CD8-positive, alpha-beta memory T cell (primary cell): ENCODE measurements at regions not wholly inside any gene's neighbourhood (a gene's known extent, or its start where the extent isn't known, plus 50 kb on each side); places are given as distances from the start of the nearest gene placed in this dataset.

Source experiments
- CTCF ChIA-PET: fragments of 350-600 bp; sonication (Branson Sonifier 250); formaldehyde crosslinking; loops from one replicate; lab custom pipeline; 2021; ENCODE audit warnings: antibody characterized with exemption; lab: Charles Lee
- POLR2A ChIA-PET: fragments of 350-600 bp; sonication (Branson Sonifier 250); formaldehyde crosslinking; loops from one replicate; lab custom pipeline; 2021; ENCODE audit warnings: antibody characterized with exemption; lab: Charles Lee
- DNase-seq, 5 donors: peaks; one replicate each; pipeline versions ENCODE4 v3.0.0 to v3.0.0-alpha.2; 2020 to 2022; ENCODE audit warnings: mixed read lengths in 1 of 5
- H3K27ac ChIP-seq: one replicate; pipeline ENCODE4 v1.7.0; 2013; ENCODE audit warnings: low read depth, mild to moderate bottlenecking, low read length, moderate library complexity
- H3K27me3 ChIP-seq: 2 replicates; pipeline ENCODE4 v1.7.0; 2013; ENCODE audit warnings: low read length, mild to moderate bottlenecking; ENCODE audit not compliant: insufficient read depth, poor library complexity, severe bottlenecking
- H3K36me3 ChIP-seq: 2 replicates; pipeline ENCODE4 v1.7.0; 2013; ENCODE audit warnings: mild to moderate bottlenecking, low read length, moderate library complexity; ENCODE audit not compliant: insufficient read depth
- H3K4me1 ChIP-seq: 2 replicates; pipeline ENCODE4 v1.7.0; 2013; ENCODE audit warnings: mild to moderate bottlenecking, low read length, moderate library complexity; ENCODE audit not compliant: insufficient read depth
- H3K4me3 ChIP-seq: 2 replicates; pipeline ENCODE4 v1.7.0; 2013; ENCODE audit warnings: mild to moderate bottlenecking, low read length
- H3K9me3 ChIP-seq: 2 replicates; pipeline ENCODE4 v1.7.0; 2013; ENCODE audit warnings: mild to moderate bottlenecking, low read length
- H3K27ac Mint-ChIP-seq, 8 donors: one replicate each; pipeline ENCODE4 v1.8.0; 2020 to 2021; ENCODE audit warnings: mixed read lengths in 8 of 8, mild to moderate bottlenecking in 6 of 8, inconsistent platforms in 3 of 8, moderate library complexity in 3 of 8
- H3K27me3 Mint-ChIP-seq, 2 donors: one replicate each; pipeline ENCODE4 v1.8.0; 2020 to 2021; ENCODE audit warnings: mixed read lengths in 2 of 2, mild to moderate bottlenecking in 1 of 2, moderate library complexity in 1 of 2
- H3K36me3 Mint-ChIP-seq, 3 donors: one replicate each; pipeline ENCODE4 v1.8.0; 2020 to 2021; ENCODE audit warnings: mixed read lengths in 3 of 3, inconsistent platforms in 1 of 3, mild to moderate bottlenecking in 1 of 3
- H3K4me1 Mint-ChIP-seq, 3 donors: one replicate each; pipeline ENCODE4 v1.8.0; 2020 to 2021; ENCODE audit warnings: mixed read lengths in 3 of 3, inconsistent platforms in 1 of 3, mild to moderate bottlenecking in 1 of 3
- H3K4me3 Mint-ChIP-seq, 7 donors: one replicate each; pipeline ENCODE4 v1.8.0; 2020 to 2021; ENCODE audit warnings: mixed read lengths in 7 of 7, mild to moderate bottlenecking in 6 of 7, moderate library complexity in 4 of 7, inconsistent platforms in 2 of 7
- H3K9me3 Mint-ChIP-seq, 5 donors: one replicate each; pipeline ENCODE4 v1.8.0; 2020 to 2022; ENCODE audit warnings: mixed read lengths in 5 of 5, mild to moderate bottlenecking in 3 of 5, moderate library complexity in 2 of 5, inconsistent platforms in 1 of 5

GRCh38 chr12:131456301-131457027, 254.4 kb upstream of the SFSWAP start:
- POLR2A ChIA-PET, result no interaction called here
- Histone ChIP-seq H3K9me3 (no peaks in the 10 kb centered on the region), H3K4me1 (no peaks in the 10 kb centered on the region), H3K4me3 (no peak overlapping the region), H3K27me3 (no peaks in the 10 kb centered on the region), H3K27ac (no peak overlapping the region), H3K36me3 (no peaks in the 10 kb centered on the region)
- Mint-ChIP-seq H3K9me3 (peaks cover 0 to 6% (median 4%) of the 10 kb centered on the region in 5 donors), H3K4me1 (peaks cover 0 to 4% (median 0%) of the 10 kb centered on the region in 3 donors), H3K4me3 (no peak overlapping the region), H3K36me3 (no peaks in the 10 kb centered on the region), H3K27me3 (peaks cover 10 to 44% of the 10 kb centered on the region in 2 donors), H3K27ac (no peak overlapping the region)
- no peak for DNase-seq
- CTCF ChIA-PET, result no interaction called here

GRCh38 chr12:131457028-131457310, 253.9 kb upstream of the SFSWAP start:
- ChIA-PET POLR2A (no interaction called here), CTCF (no interaction called here)
- Histone ChIP-seq H3K4me3 (no peak overlapping the region), H3K27ac (no peak overlapping the region), H3K4me1 (no peaks in the 10 kb centered on the region), H3K27me3 (no peaks in the 10 kb centered on the region), H3K9me3 (no peaks in the 10 kb centered on the region), H3K36me3 (no peaks in the 10 kb centered on the region)
- H3K27ac Mint-ChIP-seq, result no peak overlapping the region
- H3K4me1 Mint-ChIP-seq, result peaks cover 0 to 4% (median 0%) of the 10 kb centered on the region in 3 donors
- no peak overlapping the region for H3K4me3 Mint-ChIP-seq
- no peaks in the 10 kb centered on the region for H3K36me3 Mint-ChIP-seq
- H3K9me3 Mint-ChIP-seq, result peaks cover 0 to 3% (median under 1%) of the 10 kb centered on the region in 5 donors
- peaks cover 10 to 40% of the 10 kb centered on the region in 2 donors for H3K27me3 Mint-ChIP-seq
- no peak for DNase-seq

- POLR2A ChIA-PET, result no interaction called here
- DNase-seq, result peak in 1 of 5 donors; percentile 22
- H3K27me3 ChIP-seq, result no peaks in the 10 kb centered on the region
- CTCF ChIA-PET, result no interaction called here
- H3K27ac ChIP-seq, result no peak overlapping the region
- H3K4me1 Mint-ChIP-seq, result peaks cover 0 to 3% (median 0%) of the 10 kb centered on the region in 3 donors
- H3K9me3 Mint-ChIP-seq, result no peaks in the 10 kb centered on the region
- no peak overlapping the region for H3K4me3 Mint-ChIP-seq
- no peaks in the 10 kb centered on the region for H3K36me3 Mint-ChIP-seq
- no peaks in the 10 kb centered on the region for H3K9me3 ChIP-seq
- H3K27ac Mint-ChIP-seq, result no peak overlapping the region
- H3K4me1 ChIP-seq, result no peaks in the 10 kb centered on the region
- no peaks in the 10 kb centered on the region for H3K36me3 ChIP-seq
- H3K27me3 Mint-ChIP-seq, result peaks cover 7 to 38% of the 10 kb centered on the region in 2 donors
- no peak overlapping the region for H3K4me3 ChIP-seq
Measured at GRCh38 chr12:131457331-131458047, 253.4 kb upstream of the SFSWAP start.

- Mint-ChIP-seq H3K36me3 (no peaks in the 10 kb centered on the region), H3K4me3 (no peak overlapping the region), H3K4me1 (no peaks in the 10 kb centered on the region), H3K27me3 (peaks cover 7 to 36% of the 10 kb centered on the region in 2 donors), H3K27ac (no peak overlapping the region), H3K9me3 (no peaks in the 10 kb centered on the region)
- Histone ChIP-seq H3K4me3 (no peak overlapping the region), H3K9me3 (no peaks in the 10 kb centered on the region), H3K4me1 (no peaks in the 10 kb centered on the region), H3K27me3 (no peaks in the 10 kb centered on the region), H3K27ac (no peak overlapping the region), H3K36me3 (no peaks in the 10 kb centered on the region)
- POLR2A ChIA-PET, result no interaction called here
- CTCF ChIA-PET, result no interaction called here
- DNase-seq, result no peak
Measured at GRCh38 chr12:131458048-131458374, 252.9 kb upstream of the SFSWAP start.

- DNase-seq, result peak in 1 of 5 donors; percentile 26
- H3K36me3 Mint-ChIP-seq, result no peaks in the 10 kb centered on the region
- Histone ChIP-seq H3K9me3 (no peaks in the 10 kb centered on the region), H3K4me1 (no peaks in the 10 kb centered on the region), H3K27me3 (no peaks in the 10 kb centered on the region), H3K4me3 (no peak overlapping the region), H3K36me3 (no peaks in the 10 kb centered on the region), H3K27ac (no peak overlapping the region)
- no peak overlapping the region for H3K4me3 Mint-ChIP-seq
- H3K9me3 Mint-ChIP-seq, result no peaks in the 10 kb centered on the region
- CTCF ChIA-PET, result no interaction called here
- peaks cover 7 to 36% of the 10 kb centered on the region in 2 donors for H3K27me3 Mint-ChIP-seq
- H3K27ac Mint-ChIP-seq, result no peak overlapping the region
- no peaks in the 10 kb centered on the region for H3K4me1 Mint-ChIP-seq
- POLR2A ChIA-PET, result no interaction called here
Measured at GRCh38 chr12:131458931-131459772, 251.7 kb upstream of the SFSWAP start.

- Histone ChIP-seq H3K27me3 (no peaks in the 10 kb centered on the region), H3K27ac (no peak overlapping the region), H3K4me3 (no peak overlapping the region), H3K36me3 (no peaks in the 10 kb centered on the region), H3K9me3 (no peaks in the 10 kb centered on the region), H3K4me1 (no peaks in the 10 kb centered on the region)
- Mint-ChIP-seq H3K4me1 (no peaks in the 10 kb centered on the region), H3K27ac (no peak overlapping the region), H3K27me3 (peaks cover 5 to 36% of the 10 kb centered on the region in 2 donors), H3K4me3 (no peak overlapping the region), H3K9me3 (no peaks in the 10 kb centered on the region), H3K36me3 (no peaks in the 10 kb centered on the region)
- CTCF ChIA-PET, result no interaction called here
- peak in 1 of 5 donors; percentile 33 for DNase-seq
- POLR2A ChIA-PET, result no interaction called here
Measured at GRCh38 chr12:131459773-131460365, 251.0 kb upstream of the SFSWAP start.

- no peaks in the 10 kb centered on the region for H3K36me3 ChIP-seq
- no peaks in the 10 kb centered on the region for H3K4me1 Mint-ChIP-seq
- H3K27me3 ChIP-seq, result no peaks in the 10 kb centered on the region
- H3K4me3 ChIP-seq, result no peak overlapping the region
- H3K9me3 ChIP-seq, result no peaks in the 10 kb centered on the region
- CTCF ChIA-PET, result no interaction called here
- H3K27ac ChIP-seq, result no peak overlapping the region
- H3K4me1 ChIP-seq, result no peaks in the 10 kb centered on the region
- H3K27me3 Mint-ChIP-seq, result peaks cover 5 to 32% of the 10 kb centered on the region in 2 donors
- no peaks in the 10 kb centered on the region for H3K9me3 Mint-ChIP-seq
- H3K27ac Mint-ChIP-seq, result no peak overlapping the region
- POLR2A ChIA-PET, result no interaction called here
- no peak overlapping the region for H3K4me3 Mint-ChIP-seq
- no peaks in the 10 kb centered on the region for H3K36me3 Mint-ChIP-seq
- no peak for DNase-seq
Measured at GRCh38 chr12:131460520-131460919, 250.4 kb upstream of the SFSWAP start.

GRCh38 chr12:131461096-131461495, 249.8 kb upstream of the SFSWAP start:
- Mint-ChIP-seq H3K27me3 (peaks cover 3 to 32% of the 10 kb centered on the region in 2 donors), H3K36me3 (no peaks in the 10 kb centered on the region), H3K9me3 (no peaks in the 10 kb centered on the region), H3K27ac (no peak overlapping the region), H3K4me1 (no peaks in the 10 kb centered on the region), H3K4me3 (no peak overlapping the region)
- no peaks in the 10 kb centered on the region for H3K36me3 ChIP-seq
- ChIA-PET POLR2A (no interaction called here), CTCF (no interaction called here)
- H3K4me1 ChIP-seq, result no peaks in the 10 kb centered on the region
- no peaks in the 10 kb centered on the region for H3K27me3 ChIP-seq
- H3K4me3 ChIP-seq, result no peak overlapping the region
- H3K9me3 ChIP-seq, result no peaks in the 10 kb centered on the region
- H3K27ac ChIP-seq, result no peak overlapping the region
- DNase-seq, result peak in 1 of 5 donors; percentile 8
